GM12878 (cell line): ENCODE measurements at regions not wholly inside any gene's neighbourhood (a gene's known extent, or its start where the extent isn't known, plus 50 kb on each side); places are given as distances from the start of the nearest gene placed in this dataset.

Experiments used
- ATAC-seq: fragments of 200-7000 bp; cut with Tn5 transposase; 3 replicates; pipeline ENCODE4 v1.9.1; 2020; ENCODE audit warnings: mild to moderate bottlenecking, moderate library complexity
- BruUV-seq: library from RNA; stranded (reverse); fragments of 400-500 nt; replicated peaks from 2 replicates; lab custom pipeline; 2021; lab: Mats Ljungman, UMichigan
- CTCF ChIA-PET: fragments of 300-600 bp; sonication (Branson Sonifier 250); formaldehyde crosslinking; extraction: SDS; loops from one replicate; lab custom pipeline; 2021; ENCODE audit warnings: inconsistent platforms; lab: Yijun Ruan, JAX
- POLR2A ChIA-PET: fragments of 350-600 bp; formaldehyde crosslinking; extraction: SDS; loops from one replicate; lab custom pipeline; 2021; ENCODE audit warnings: inconsistent platforms; lab: Charles Lee
- RAD21 ChIA-PET: fragments of 300-600 bp; sonication (Branson Sonifier 250); formaldehyde crosslinking; loops from one replicate; lab custom pipeline; 2023; ENCODE audit warnings: antibody characterized with exemption; ENCODE audit not compliant: unreplicated experiment; lab: Charles Lee
- SMC1A ChIA-PET: fragments of 300-600 bp; sonication (Branson Sonifier 250); formaldehyde crosslinking; loops from one replicate; lab custom pipeline; 2023; ENCODE audit not compliant: unreplicated experiment, uncharacterized antibody; lab: Charles Lee
- DNase-seq: peaks from one replicate; pipeline ENCODE4 v3.0.0-alpha.2; 2011; ENCODE audit warnings: low read depth, low spot score
- FAIRE-seq: peaks from 3 replicates; lab custom pipeline; 2011; peaks lifted over from hg19 to GRCh38; lab: Jason Lieb, UNC
- H2AFZ ChIP-seq: 2 replicates; pipeline ENCODE4 v1.6.0; 2011; ENCODE audit warnings: low read depth, low read length, control low read depth; ENCODE audit not compliant: control insufficient read depth
- H3K27ac ChIP-seq: 2 replicates; pipeline ENCODE4 v1.5.1; 2011; ENCODE audit warnings: control low read depth; ENCODE audit not compliant: control insufficient read depth, insufficient read depth
- H3K27me3 ChIP-seq, 2 experiments: replicated peaks in 1 of 2; 2 replicates each; pipeline versions ENCODE4 v1.6.0 to v1.6.1; 2011; ENCODE audit warnings: low read length in 1 of 2; ENCODE audit not compliant: control insufficient read depth in 2 of 2, insufficient read depth in 2 of 2
- H3K36me3 ChIP-seq, 2 experiments: 2 replicates each; pipeline ENCODE4 v1.5.1; 2011; ENCODE audit warnings: low read length in 1 of 2; ENCODE audit not compliant: control insufficient read depth in 2 of 2, insufficient read depth in 2 of 2
- H3K4me1 ChIP-seq: 2 replicates; pipeline ENCODE4 v1.6.1; 2011; ENCODE audit warnings: mild to moderate bottlenecking, low read length, moderate library complexity, mixed read lengths; ENCODE audit not compliant: control insufficient read depth, insufficient read depth
- H3K4me2 ChIP-seq: 2 replicates; pipeline ENCODE4 v1.6.0; 2011; ENCODE audit warnings: control low read depth; ENCODE audit not compliant: control insufficient read depth, insufficient read depth
- H3K4me3 ChIP-seq: fragments of 200-600 bp; sonication (generic); 2 replicates; pipeline ENCODE4 v1.5.1; 2016
- H3K79me2 ChIP-seq: 2 replicates; pipeline ENCODE4 v1.6.0; 2011; ENCODE audit warnings: low read length; ENCODE audit not compliant: control insufficient read depth, insufficient read depth
- H3K9ac ChIP-seq: 2 replicates; pipeline ENCODE4 v1.8.0; 2011; ENCODE audit warnings: low read length, control low read depth, mixed read lengths; ENCODE audit not compliant: control insufficient read depth, insufficient read depth
- H3K9me3 ChIP-seq: replicated peaks from 3 replicates; pipeline ENCODE4 v1.5.1; 2011; ENCODE audit warnings: mild to moderate bottlenecking, low read length; ENCODE audit not compliant: control insufficient read depth, insufficient read depth
- H4K20me1 ChIP-seq: 2 replicates; pipeline ENCODE4 v1.6.0; 2011; ENCODE audit not compliant: control insufficient read depth, insufficient read depth
- EGR1 ChIP-seq, 2 experiments: IDR thresholded peaks; 1 replicate in 1 of 2; 2 replicates in 1 of 2; pipeline ENCODE4 v1.6.1; 2011 to 2012; ENCODE audit warnings: low read depth in 2 of 2, low read length in 2 of 2, borderline replicate concordance in 1 of 2, mild to moderate bottlenecking in 1 of 2, moderate library complexity in 1 of 2
- IKZF1 ChIP-seq: fragments of 450-650 bp; conservative IDR thresholded peaks from 2 replicates; pipeline ENCODE4 v1.6.1; 2017; ENCODE audit warnings: antibody characterized with exemption, mild to moderate bottlenecking
- JUNB ChIP-seq: IDR thresholded peaks from 2 replicates; pipeline ENCODE4 v1.6.1; 2016; ENCODE audit warnings: antibody characterized with exemption, mild to moderate bottlenecking
- NR2C2 ChIP-seq: IDR thresholded peaks from 2 replicates; pipeline ENCODE4 v1.6.1; 2011; ENCODE audit warnings: borderline replicate concordance, low read depth; ENCODE audit not compliant: control insufficient read depth, insufficient read length
- SIX5 ChIP-seq: IDR thresholded peaks from 2 replicates; pipeline ENCODE4 v1.6.1; 2011; ENCODE audit warnings: mild to moderate bottlenecking, low read depth, low read length, moderate library complexity; ENCODE audit not compliant: severe bottlenecking
- SMARCA5 ChIP-seq: fragments of 450-650 bp; IDR thresholded peaks from 2 replicates; pipeline ENCODE4 v1.6.1; 2017; ENCODE audit warnings: mild to moderate bottlenecking
- TCF3 ChIP-seq: IDR thresholded peaks from 2 replicates; pipeline ENCODE4 v1.6.1; 2012; ENCODE audit warnings: low read depth, mild to moderate bottlenecking, low read length, borderline replicate concordance; ENCODE audit not compliant: insufficient read depth
- USF2 ChIP-seq: IDR thresholded peaks from 2 replicates; pipeline ENCODE4 v1.6.1; 2011; ENCODE audit warnings: low read depth, low read length, improper control_type of control experiment, borderline replicate concordance
- WGBS: methylation state at CpG from one replicate; pipeline ENCODE4 v1.1.6; 2016; ENCODE audit warnings: low lambda C conversion rate; ENCODE audit not compliant: insufficient replicate concordance, insufficient coverage; ENCODE audit errors: missing lambda C conversion rate; 5-methylcytosine and 5-hydroxymethylcytosine counted together
- in situ Hi-C: fragments of 300-500 bp; cut with MboI; formaldehyde crosslinking; loops from 9 replicates; pipeline ENCODE4 v1.14.3; 2018; ENCODE audit warnings: mixed read lengths
- intact Hi-C: fragments of 100-400 bp; cut with micrococcal nuclease; formaldehyde crosslinking; loops from one replicate; pipeline ENCODE4 v1.14.2; 2022; ENCODE audit not compliant: unreplicated experiment
- TF ChIP-seq, protein P1 (sequence below): fragments of 150-350 bp; IDR thresholded peaks from 2 replicates; pipeline ENCODE4 v1.6.1; 2014; ENCODE audit warnings: mild to moderate bottlenecking, low read depth, low read length
- TF ChIP-seq, protein P2 (sequence below): fragments of 450-650 bp; formaldehyde crosslinking; IDR thresholded peaks from 2 replicates; pipeline ENCODE4 v1.4.0; 2020; ENCODE audit warnings: mild to moderate bottlenecking, moderate library complexity
- TF ChIP-seq, protein P3 (sequence below): fragments of 450-650 bp; IDR thresholded peaks from 2 replicates; pipeline ENCODE4 v1.6.1; 2016; ENCODE audit warnings: mild to moderate bottlenecking
- TF ChIP-seq, protein P4 (sequence below): fragments of 450-650 bp; formaldehyde crosslinking; IDR thresholded peaks from 2 replicates; pipeline ENCODE4 v1.4.0; 2022; ENCODE audit warnings: mild to moderate bottlenecking, moderate library complexity

- Histone ChIP-seq H3K4me3 (no peak overlapping the region), H2AFZ (no peak overlapping the region), H3K79me2 (no peaks in the 10 kb centered on the region), H3K9me3 (no peaks in the 10 kb centered on the region; the same call in 2 of the 3 replicates), H3K4me1 (no peaks in the 10 kb centered on the region), H4K20me1 (no peaks in the 10 kb centered on the region), H3K9ac (no peak overlapping the region), H3K27ac (no peak overlapping the region), H3K27me3 (no peaks in the 10 kb centered on the region), H3K36me3 (no peaks in the 10 kb centered on the region), H3K4me2 (no peak overlapping the region)
- ATAC-seq (no peak), FAIRE-seq (no peak), DNase-seq (no peak)
- ChIA-PET SMC1A (interaction anchor here (1.3 kb wide), 1 partner anchor 38 kb away, joined by 3 read pairs; no protein-coding TSS in a partner anchor), POLR2A (no interaction called here), RAD21 (no interaction called here), CTCF (interaction anchor here (0.6 kb wide), 1 partner anchor 45 kb away, joined by 4 read pairs; no protein-coding TSS in a partner anchor)
- BruUV-seq: no TSS peak
- 36% methylated on average over 5 of the region's 5 CpGs for WGBS
- in situ Hi-C loops: no loop called here
- intact Hi-C loops: no loop called here
- TF ChIP-seq, protein P1, sequence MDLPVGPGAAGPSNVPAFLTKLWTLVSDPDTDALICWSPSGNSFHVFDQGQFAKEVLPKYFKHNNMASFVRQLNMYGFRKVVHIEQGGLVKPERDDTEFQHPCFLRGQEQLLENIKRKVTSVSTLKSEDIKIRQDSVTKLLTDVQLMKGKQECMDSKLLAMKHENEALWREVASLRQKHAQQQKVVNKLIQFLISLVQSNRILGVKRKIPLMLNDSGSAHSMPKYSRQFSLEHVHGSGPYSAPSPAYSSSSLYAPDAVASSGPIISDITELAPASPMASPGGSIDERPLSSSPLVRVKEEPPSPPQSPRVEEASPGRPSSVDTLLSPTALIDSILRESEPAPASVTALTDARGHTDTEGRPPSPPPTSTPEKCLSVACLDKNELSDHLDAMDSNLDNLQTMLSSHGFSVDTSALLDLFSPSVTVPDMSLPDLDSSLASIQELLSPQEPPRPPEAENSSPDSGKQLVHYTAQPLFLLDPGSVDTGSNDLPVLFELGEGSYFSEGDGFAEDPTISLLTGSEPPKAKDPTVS: no peak
- TF ChIP-seq, protein P2, sequence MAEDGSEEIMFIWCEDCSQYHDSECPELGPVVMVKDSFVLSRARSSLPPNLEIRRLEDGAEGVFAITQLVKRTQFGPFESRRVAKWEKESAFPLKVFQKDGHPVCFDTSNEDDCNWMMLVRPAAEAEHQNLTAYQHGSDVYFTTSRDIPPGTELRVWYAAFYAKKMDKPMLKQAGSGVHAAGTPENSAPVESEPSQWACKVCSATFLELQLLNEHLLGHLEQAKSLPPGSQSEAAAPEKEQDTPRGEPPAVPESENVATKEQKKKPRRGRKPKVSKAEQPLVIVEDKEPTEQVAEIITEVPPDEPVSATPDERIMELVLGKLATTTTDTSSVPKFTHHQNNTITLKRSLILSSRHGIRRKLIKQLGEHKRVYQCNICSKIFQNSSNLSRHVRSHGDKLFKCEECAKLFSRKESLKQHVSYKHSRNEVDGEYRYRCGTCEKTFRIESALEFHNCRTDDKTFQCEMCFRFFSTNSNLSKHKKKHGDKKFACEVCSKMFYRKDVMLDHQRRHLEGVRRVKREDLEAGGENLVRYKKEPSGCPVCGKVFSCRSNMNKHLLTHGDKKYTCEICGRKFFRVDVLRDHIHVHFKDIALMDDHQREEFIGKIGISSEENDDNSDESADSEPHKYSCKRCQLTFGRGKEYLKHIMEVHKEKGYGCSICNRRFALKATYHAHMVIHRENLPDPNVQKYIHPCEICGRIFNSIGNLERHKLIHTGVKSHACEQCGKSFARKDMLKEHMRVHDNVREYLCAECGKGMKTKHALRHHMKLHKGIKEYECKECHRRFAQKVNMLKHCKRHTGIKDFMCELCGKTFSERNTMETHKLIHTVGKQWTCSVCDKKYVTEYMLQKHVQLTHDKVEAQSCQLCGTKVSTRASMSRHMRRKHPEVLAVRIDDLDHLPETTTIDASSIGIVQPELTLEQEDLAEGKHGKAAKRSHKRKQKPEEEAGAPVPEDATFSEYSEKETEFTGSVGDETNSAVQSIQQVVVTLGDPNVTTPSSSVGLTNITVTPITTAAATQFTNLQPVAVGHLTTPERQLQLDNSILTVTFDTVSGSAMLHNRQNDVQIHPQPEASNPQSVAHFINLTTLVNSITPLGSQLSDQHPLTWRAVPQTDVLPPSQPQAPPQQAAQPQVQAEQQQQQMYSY (CRISPR knock-in tag): no peak
- TF ChIP-seq USF2 (no peak), EGR1 (IDR thresholded peaks at IDR 0.05; ENCODE audit: borderline replicate concordance in 1 of 2, low read depth in 2 of 2, low read length in 2 of 2) (no peak), SMARCA5 (no peak), SIX5 (no peak), IKZF1 (no peak), JUNB (no peak), NR2C2 (no peak), TCF3 (no peak)
- TF ChIP-seq, protein P3, sequence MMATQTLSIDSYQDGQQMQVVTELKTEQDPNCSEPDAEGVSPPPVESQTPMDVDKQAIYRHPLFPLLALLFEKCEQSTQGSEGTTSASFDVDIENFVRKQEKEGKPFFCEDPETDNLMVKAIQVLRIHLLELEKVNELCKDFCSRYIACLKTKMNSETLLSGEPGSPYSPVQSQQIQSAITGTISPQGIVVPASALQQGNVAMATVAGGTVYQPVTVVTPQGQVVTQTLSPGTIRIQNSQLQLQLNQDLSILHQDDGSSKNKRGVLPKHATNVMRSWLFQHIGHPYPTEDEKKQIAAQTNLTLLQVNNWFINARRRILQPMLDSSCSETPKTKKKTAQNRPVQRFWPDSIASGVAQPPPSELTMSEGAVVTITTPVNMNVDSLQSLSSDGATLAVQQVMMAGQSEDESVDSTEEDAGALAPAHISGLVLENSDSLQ: no peak
- TF ChIP-seq, protein P4, sequence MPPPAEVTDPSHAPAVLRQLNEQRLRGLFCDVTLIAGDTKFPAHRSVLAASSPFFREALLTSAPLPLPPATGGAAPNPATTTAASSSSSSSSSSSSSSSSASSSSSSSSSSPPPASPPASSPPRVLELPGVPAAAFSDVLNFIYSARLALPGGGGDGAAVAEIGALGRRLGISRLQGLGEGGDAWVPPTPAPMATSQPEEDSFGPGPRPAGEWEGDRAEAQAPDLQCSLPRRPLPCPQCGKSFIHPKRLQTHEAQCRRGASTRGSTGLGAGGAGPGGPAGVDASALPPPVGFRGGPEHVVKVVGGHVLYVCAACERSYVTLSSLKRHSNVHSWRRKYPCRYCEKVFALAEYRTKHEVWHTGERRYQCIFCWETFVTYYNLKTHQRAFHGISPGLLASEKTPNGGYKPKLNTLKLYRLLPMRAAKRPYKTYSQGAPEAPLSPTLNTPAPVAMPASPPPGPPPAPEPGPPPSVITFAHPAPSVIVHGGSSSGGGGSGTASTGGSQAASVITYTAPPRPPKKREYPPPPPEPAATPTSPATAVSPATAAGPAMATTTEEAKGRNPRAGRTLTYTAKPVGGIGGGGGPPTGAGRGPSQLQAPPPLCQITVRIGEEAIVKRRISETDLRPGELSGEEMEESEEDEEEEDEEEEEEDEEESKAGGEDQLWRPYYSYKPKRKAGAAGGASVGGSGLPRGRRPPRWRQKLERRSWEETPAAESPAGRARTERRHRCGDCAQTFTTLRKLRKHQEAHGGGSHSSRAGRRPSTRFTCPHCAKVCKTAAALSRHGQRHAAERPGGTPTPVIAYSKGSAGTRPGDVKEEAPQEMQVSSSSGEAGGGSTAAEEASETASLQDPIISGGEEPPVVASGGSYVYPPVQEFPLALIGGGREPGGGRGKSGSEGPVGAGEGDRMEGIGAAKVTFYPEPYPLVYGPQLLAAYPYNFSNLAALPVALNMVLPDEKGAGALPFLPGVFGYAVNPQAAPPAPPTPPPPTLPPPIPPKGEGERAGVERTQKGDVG (CRISPR knock-in tag): no peak
Measured at GRCh38 chr5:38765399-38765861, 80.4 kb upstream of the OSMR start.
